ENCODE measurements at regions not wholly inside any gene's neighbourhood (a gene's known extent, or its start where the extent isn't known, plus 50 kb on each side); places are given as distances from the start of the nearest gene placed in this dataset.

GRCh38 chrX:99703473-99703872 is 706.6 kb downstream of the PCDH19 start:
- intact Hi-C loops (cut with DNase I) = no loop called here
- WGBS, 4 donors = 42 to 60% (median 58%) methylated on average over 4 of the region's 4 CpGs
- Histone ChIP-seq H3K4me3 (no peak overlapping the region), H3K36me3 (no peaks in the 10 kb centered on the region), H3K27me3 (peaks cover 0 to 6% (median 0%) of the 10 kb centered on the region in 9 donors), H3K4me1 (no peaks in the 10 kb centered on the region), H3K9me3 (no peaks in the 10 kb centered on the region), H3K27ac (no peak overlapping the region)
- ATAC-seq (no peak), DNase-seq (no peak)
- TF ChIP-seq POLR2A (IDR thresholded peaks at IDR 0.05) = no peak
- TF ChIP-seq CTCF (IDR thresholded peaks at IDR 0.05) = no peak

GRCh38 chrX:99698451-99698850 is 711.6 kb downstream of the PCDH19 start:
- no peak for ATAC-seq
- H3K36me3 ChIP-seq = no peaks in the 10 kb centered on the region
- peaks cover 0 to 6% (median 0%) of the 10 kb centered on the region in 9 donors for H3K27me3 ChIP-seq
- H3K4me3 ChIP-seq = no peak overlapping the region
- intact Hi-C loops (cut with DNase I) = no loop called here
- no peaks in the 10 kb centered on the region for H3K4me1 ChIP-seq
- no peaks in the 10 kb centered on the region for H3K9me3 ChIP-seq
- 49 to 73% (median 58%) methylated on average over 2 of the region's 2 CpGs for WGBS, 4 donors
- no peak overlapping the region for H3K27ac ChIP-seq
- no peak for DNase-seq
- TF ChIP-seq CTCF (IDR thresholded peaks at IDR 0.05) (no peak), POLR2A (IDR thresholded peaks at IDR 0.05) (no peak)

GRCh38 chrX:99663136-99663535 is 746.9 kb downstream of the PCDH19 start:
- Histone ChIP-seq H3K27me3 (peaks cover 0 to 3% (median 0%) of the 10 kb centered on the region in 9 donors), H3K27ac (no peak overlapping the region), H3K36me3 (no peaks in the 10 kb centered on the region), H3K9me3 (no peaks in the 10 kb centered on the region), H3K4me3 (no peak overlapping the region), H3K4me1 (no peaks in the 10 kb centered on the region)
- DNase-seq = no peak
- no peak for TF ChIP-seq POLR2A (IDR thresholded peaks at IDR 0.05)
- no peak for TF ChIP-seq CTCF (IDR thresholded peaks at IDR 0.05)
- no peak for ATAC-seq
- intact Hi-C loops (cut with DNase I) = no loop called here
- WGBS, 4 donors = 56 to 66% (median 63%) methylated on average over 4 of the region's 4 CpGs

- Histone ChIP-seq H3K9me3 (no peaks in the 10 kb centered on the region), H3K4me3 (no peak overlapping the region), H3K4me1 (no peaks in the 10 kb centered on the region), H3K27ac (no peak overlapping the region), H3K36me3 (no peaks in the 10 kb centered on the region), H3K27me3 (no peaks in the 10 kb centered on the region)
- intact Hi-C loops (cut with DNase I) = no loop called here
- DNase-seq = no peak
- TF ChIP-seq POLR2A (IDR thresholded peaks at IDR 0.05) (no peak), CTCF (IDR thresholded peaks at IDR 0.05) (no peak)
- no peak for ATAC-seq
- WGBS, 4 donors = 68 to 84% (median 76%) methylated on average over 1 of the region's 1 CpG
Observed at GRCh38 chrX:99654188-99654587, 755.9 kb downstream of the PCDH19 start.
